PC-3 (cell line): ENCODE measurements at regions not wholly inside any gene's neighbourhood (a gene's known extent, or its start where the extent isn't known, plus 50 kb on each side); places are given as distances from the start of the nearest gene placed in this dataset.

ENCODE experiments used
- ATAC-seq: fragments of 200-7000 bp; cut with Tn5 transposase; 2 replicates; pipeline ENCODE4 v1.9.1; 2020; ENCODE audit warnings: mild to moderate bottlenecking, moderate library complexity
- BruUV-seq: library from RNA; stranded (reverse); fragments of 400-500 nt; replicated peaks from 2 replicates; lab custom pipeline; 2021; lab: Mats Ljungman, UMichigan
- CTCF ChIA-PET: fragments of 300-600 bp; sonication (Branson Sonifier 250); formaldehyde crosslinking; loops from one replicate; lab custom pipeline; 2022; ENCODE audit warnings: antibody characterized with exemption; lab: Charles Lee
- POLR2A ChIA-PET: fragments of 300-600 bp; sonication (Branson Sonifier 250); formaldehyde crosslinking; loops from one replicate; lab custom pipeline; 2022; ENCODE audit warnings: antibody characterized with exemption; ENCODE audit not compliant: unreplicated experiment; lab: Charles Lee
- DNase-seq: peaks from one replicate; pipeline ENCODE4 v3.0.0-alpha.2; 2015
- H2AFZ ChIP-seq: fragments of 300-600 bp; sonication (generic); 2 replicates; pipeline ENCODE4 v1.6.0; 2016; ENCODE audit warnings: antibody characterized with exemption, low read length
- H3F3A ChIP-seq: fragments of 300-600 bp; sonication (generic); one replicate; pipeline ENCODE4 v1.6.0; 2017; ENCODE audit warnings: antibody characterized with exemption, low read length, control low read depth, mild to moderate bottlenecking; ENCODE audit not compliant: unreplicated experiment
- H3K27ac ChIP-seq: fragments of 300-600 bp; sonication (generic); 2 replicates; pipeline ENCODE4 v1.5.1; 2016; ENCODE audit warnings: mild to moderate bottlenecking, low read length
- H3K27me3 ChIP-seq: fragments of 300-600 bp; sonication (generic); 2 replicates; pipeline ENCODE4 v1.6.1; 2016; ENCODE audit warnings: low read length, mixed read lengths
- H3K36me3 ChIP-seq: fragments of 300-600 bp; sonication (generic); 2 replicates; pipeline ENCODE4 v1.6.1; 2016; ENCODE audit warnings: low read depth, mixed run types, low read length, mixed read lengths
- H3K4me1 ChIP-seq: fragments of 300-600 bp; sonication (generic); 2 replicates; pipeline ENCODE4 v1.5.1; 2016; ENCODE audit warnings: low read length; ENCODE audit not compliant: insufficient read depth
- H3K4me2 ChIP-seq: fragments of 300-600 bp; sonication (generic); 2 replicates; pipeline ENCODE4 v1.6.0; 2016; ENCODE audit warnings: low read length
- H3K4me3 ChIP-seq: fragments of 300-600 bp; sonication (generic); 2 replicates; pipeline ENCODE4 v1.5.1; 2016; ENCODE audit warnings: mild to moderate bottlenecking, low read length, mixed read lengths
- H3K79me2 ChIP-seq: fragments of 300-600 bp; sonication (generic); 2 replicates; pipeline ENCODE4 v1.6.1; 2017; ENCODE audit warnings: low read length, mixed read lengths
- H3K9ac ChIP-seq: fragments of 300-600 bp; sonication (generic); 2 replicates; pipeline ENCODE4 v1.6.0; 2016; ENCODE audit warnings: mild to moderate bottlenecking, low read length
- H3K9me2 ChIP-seq: fragments of 300-600 bp; sonication (generic); replicated peaks from 2 replicates; pipeline ENCODE4 v1.6.1; 2016; ENCODE audit warnings: mixed run types, low read length, mixed read lengths
- H3K9me3 ChIP-seq: fragments of 300-600 bp; sonication (generic); 2 replicates; pipeline ENCODE4 v1.6.1; 2016; ENCODE audit warnings: low read length, mixed read lengths
- H4K20me1 ChIP-seq: fragments of 300-600 bp; sonication (generic); 2 replicates; pipeline ENCODE4 v1.6.1; 2016; ENCODE audit warnings: low read length, mixed read lengths
- CTCF ChIP-seq: fragments of 300-600 bp; sonication (generic); conservative IDR thresholded peaks from 2 replicates; pipeline ENCODE4 v1.5.1; 2017; ENCODE audit warnings: antibody characterized with exemption, low read depth, mild to moderate bottlenecking, low read length
- EZH2 ChIP-seq: fragments of 300-600 bp; sonication (generic); IDR thresholded peaks from one replicate; pipeline ENCODE4 v1.6.1; 2017; ENCODE audit warnings: antibody characterized with exemption, mild to moderate bottlenecking, low read length; ENCODE audit not compliant: unreplicated experiment
- EZH2phosphoT487 ChIP-seq: fragments of 300-600 bp; sonication (generic); IDR thresholded peaks from 2 replicates; pipeline ENCODE4 v1.6.1; 2018; ENCODE audit warnings: mild to moderate bottlenecking, antibody characterized with exemption, low read length, borderline replicate concordance
- intact Hi-C: fragments of 100-400 bp; cut with micrococcal nuclease; formaldehyde crosslinking; loops from 2 replicates; pipeline ENCODE4 v1.9.0; 2023

GRCh38 chr14:66239589-66239988, 246.6 kb upstream of the CCDC196 start:
- Histone ChIP-seq H3K9ac (no peak overlapping the region), H3K79me2 (no peaks in the 10 kb centered on the region), H3K4me3 (no peak overlapping the region), H3K9me2 (no peaks in the 10 kb centered on the region), H3K36me3 (no peaks in the 10 kb centered on the region), H2AFZ (no peak overlapping the region), H3K27ac (no peak overlapping the region), H3F3A (no peaks in the 10 kb centered on the region), H3K4me2 (no peak overlapping the region), H3K27me3 (peaks cover 51% of the 10 kb centered on the region), H3K9me3 (no peaks in the 10 kb centered on the region), H4K20me1 (no peaks in the 10 kb centered on the region), H3K4me1 (no peaks in the 10 kb centered on the region)
- ChIA-PET CTCF (no interaction called here), POLR2A (no interaction called here)
- no TSS peak for BruUV-seq
- no peak for ATAC-seq
- TF ChIP-seq EZH2 (no peak), CTCF (no peak), EZH2phosphoT487 (no peak)
- DNase-seq = no peak
- intact Hi-C loops = no loop called here

- Histone ChIP-seq H3F3A (no peaks in the 10 kb centered on the region), H3K9me2 (no peaks in the 10 kb centered on the region), H3K36me3 (no peaks in the 10 kb centered on the region), H4K20me1 (no peaks in the 10 kb centered on the region), H3K27me3 (peaks cover 51% of the 10 kb centered on the region), H3K27ac (no peak overlapping the region), H2AFZ (no peak overlapping the region), H3K4me3 (no peak overlapping the region), H3K9me3 (no peaks in the 10 kb centered on the region), H3K9ac (no peak overlapping the region), H3K4me1 (no peaks in the 10 kb centered on the region), H3K79me2 (no peaks in the 10 kb centered on the region), H3K4me2 (no peak overlapping the region)
- intact Hi-C loops = no loop called here
- CTCF ChIA-PET = no interaction called here
- ATAC-seq = peak; percentile 76
- peak; percentile 22 for DNase-seq
- POLR2A ChIA-PET = no interaction called here
- BruUV-seq = no TSS peak
- no peak for TF ChIP-seq EZH2phosphoT487
- TF ChIP-seq CTCF = no peak
- TF ChIP-seq EZH2 = no peak
Measured at GRCh38 chr14:66240105-66240504, 246.1 kb upstream of the CCDC196 start.

GRCh38 chr14:66242001-66242400, 244.2 kb upstream of the CCDC196 start:
- Histone ChIP-seq H3K4me3 (no peak overlapping the region), H2AFZ (no peak overlapping the region), H3K9me2 (no peaks in the 10 kb centered on the region), H3K27ac (no peak overlapping the region), H4K20me1 (no peaks in the 10 kb centered on the region), H3F3A (no peaks in the 10 kb centered on the region), H3K9ac (no peak overlapping the region), H3K9me3 (no peaks in the 10 kb centered on the region), H3K27me3 (peaks cover 50% of the 10 kb centered on the region), H3K4me1 (no peaks in the 10 kb centered on the region), H3K4me2 (no peak overlapping the region), H3K36me3 (no peaks in the 10 kb centered on the region), H3K79me2 (no peaks in the 10 kb centered on the region)
- intact Hi-C loops = no loop called here
- DNase-seq (no peak), ATAC-seq (no peak)
- ChIA-PET POLR2A (no interaction called here), CTCF (no interaction called here)
- TF ChIP-seq EZH2 (no peak), EZH2phosphoT487 (no peak), CTCF (no peak)
- BruUV-seq = no TSS peak
